Muscle of back (tissue), 3 donors: ENCODE measurements at regions not wholly inside any gene's neighbourhood (a gene's known extent, or its start where the extent isn't known, plus 50 kb on each side); places are given as distances from the start of the nearest gene placed in this dataset.

Experiments used
- DNase-seq, 3 donors: peaks; one replicate each; pipeline versions ENCODE4 v3.0.0 to v3.0.0-alpha.2; 2013

GRCh38 chr10:78737883-78738856, 330.6 kb upstream of the ZMIZ1 start:
- DNase-seq = no peak

- DNase-seq = no peak
Measured at GRCh38 chr10:78738861-78739260, 329.9 kb upstream of the ZMIZ1 start.

- DNase-seq = no peak
Measured at GRCh38 chr10:78739444-78740053, 329.2 kb upstream of the ZMIZ1 start.

- peak; percentile 64 to 92 (median 84) for DNase-seq
Measured at GRCh38 chr10:78740976-78741915, 327.5 kb upstream of the ZMIZ1 start.

GRCh38 chr10:78742406-78742729, 326.4 kb upstream of the ZMIZ1 start:
- DNase-seq = no peak

- no peak for DNase-seq
Measured at GRCh38 chr10:78742730-78743615, 325.8 kb upstream of the ZMIZ1 start.

GRCh38 chr10:78744056-78744455, 324.7 kb upstream of the ZMIZ1 start:
- no peak for DNase-seq

- peak in 1 of 3 donors; percentile 70 for DNase-seq
Measured at GRCh38 chr10:78744491-78745090, 324.2 kb upstream of the ZMIZ1 start.

GRCh38 chr10:78745441-78745840, 323.3 kb upstream of the ZMIZ1 start:
- DNase-seq = no peak

- DNase-seq = no peak
Measured at GRCh38 chr10:78746155-78746763, 322.5 kb upstream of the ZMIZ1 start.

GRCh38 chr10:78747401-78748234, 321.1 kb upstream of the ZMIZ1 start:
- peak in 1 of 3 donors; percentile 11 for DNase-seq

GRCh38 chr10:78748235-78748533, 320.6 kb upstream of the ZMIZ1 start:
- DNase-seq = no peak

- no peak for DNase-seq
Measured at GRCh38 chr10:78749200-78749599, 319.6 kb upstream of the ZMIZ1 start.

GRCh38 chr10:78749898-78750297, 318.9 kb upstream of the ZMIZ1 start:
- no peak for DNase-seq

- no peak for DNase-seq
Measured at GRCh38 chr10:78750418-78750817, 318.3 kb upstream of the ZMIZ1 start.

- DNase-seq = no peak
Measured at GRCh38 chr10:78751716-78752115, 317.1 kb upstream of the ZMIZ1 start.

- no peak for DNase-seq
Measured at GRCh38 chr10:78752221-78752620, 316.5 kb upstream of the ZMIZ1 start.

- no peak for DNase-seq
Measured at GRCh38 chr10:78752708-78753107, 316.1 kb upstream of the ZMIZ1 start.

GRCh38 chr10:78754269-78755062, 314.3 kb upstream of the ZMIZ1 start:
- peak in 2 of 3 donors; percentile 81 to 86 for DNase-seq
